T follicular helper cell (primary cell): ENCODE measurements at regions not wholly inside any gene's neighbourhood (a gene's known extent, or its start where the extent isn't known, plus 50 kb on each side); places are given as distances from the start of the nearest gene placed in this dataset.

Experiments
- DNase-seq: peaks from one replicate; pipeline ENCODE4 v3.0.0-alpha.2; 2020; ENCODE audit warnings: low read depth

DNA sequence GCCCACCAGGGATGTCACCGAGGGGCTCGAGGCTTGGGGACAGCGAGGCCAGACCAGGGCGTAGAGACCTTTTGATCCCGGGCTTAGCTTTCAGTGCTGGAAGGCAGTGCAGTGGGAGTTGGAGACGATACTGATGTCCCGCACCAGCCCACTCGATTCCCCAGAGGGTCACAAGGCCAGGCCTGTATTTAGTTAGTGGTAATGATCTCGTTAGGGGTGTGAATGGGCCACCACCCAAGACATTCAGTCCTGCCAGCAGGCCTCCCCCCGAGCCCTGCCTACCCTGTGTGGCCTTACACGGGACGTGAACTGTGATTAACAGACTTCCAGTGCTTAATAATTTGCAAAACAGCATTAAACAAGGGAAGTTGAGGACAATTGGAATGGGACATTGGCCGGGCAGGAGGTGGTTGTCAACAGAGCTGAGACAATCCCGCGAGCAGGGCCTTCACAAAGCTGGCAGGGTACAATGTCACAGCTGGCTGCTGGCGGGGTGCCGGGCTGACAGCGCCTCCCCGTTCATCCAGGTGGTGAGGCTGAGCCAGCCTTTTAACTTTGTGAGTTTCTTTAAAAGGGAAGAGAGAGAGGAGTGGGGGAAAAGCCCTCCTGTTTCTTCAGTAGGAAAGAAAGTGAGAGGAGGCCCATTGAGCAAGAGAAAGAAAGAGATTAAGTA, 175.3 kb upstream of the RALGAPA2 start:
- no peak for DNase-seq

DNA sequence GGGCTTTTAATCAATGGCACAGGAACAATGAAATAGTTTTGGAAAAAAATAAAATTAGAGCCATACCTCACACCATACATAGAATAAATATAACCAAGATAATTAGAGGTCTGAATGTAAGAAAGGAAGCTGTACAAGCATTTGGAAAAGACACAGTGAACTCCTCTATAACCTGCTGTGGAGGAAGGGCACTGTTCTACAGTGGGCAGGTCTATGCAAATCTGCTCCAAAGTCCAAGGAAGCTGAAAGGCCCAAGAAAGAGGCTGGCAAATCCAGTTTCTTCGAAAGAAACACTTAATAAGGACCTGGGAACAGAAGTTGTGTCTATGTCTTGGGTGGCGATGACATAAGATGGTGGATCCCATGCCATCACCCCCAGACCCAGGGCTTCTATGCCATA, 169.4 kb upstream of the RALGAPA2 start:
- DNase-seq, result no peak

DNA sequence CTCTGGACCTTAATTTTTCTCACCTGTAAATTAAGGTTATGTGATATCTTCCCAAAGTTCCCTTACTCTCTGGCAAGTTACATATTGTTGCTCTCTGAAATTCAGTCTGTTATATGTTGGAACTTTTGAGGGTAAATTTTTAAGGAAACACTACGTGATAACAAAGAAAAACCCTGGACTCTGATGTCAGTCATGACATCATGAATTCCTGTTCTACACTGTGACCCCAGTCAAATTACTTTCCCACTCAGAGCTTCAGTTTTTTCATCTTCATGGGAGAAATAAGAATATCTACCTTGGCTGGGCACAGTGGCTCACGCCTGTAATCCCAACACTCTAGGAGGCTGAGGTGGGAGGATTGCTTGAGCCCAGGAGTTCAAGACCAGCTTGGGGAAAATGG, 164.6 kb upstream of the RALGAPA2 start:
- DNase-seq, result no peak

DNA sequence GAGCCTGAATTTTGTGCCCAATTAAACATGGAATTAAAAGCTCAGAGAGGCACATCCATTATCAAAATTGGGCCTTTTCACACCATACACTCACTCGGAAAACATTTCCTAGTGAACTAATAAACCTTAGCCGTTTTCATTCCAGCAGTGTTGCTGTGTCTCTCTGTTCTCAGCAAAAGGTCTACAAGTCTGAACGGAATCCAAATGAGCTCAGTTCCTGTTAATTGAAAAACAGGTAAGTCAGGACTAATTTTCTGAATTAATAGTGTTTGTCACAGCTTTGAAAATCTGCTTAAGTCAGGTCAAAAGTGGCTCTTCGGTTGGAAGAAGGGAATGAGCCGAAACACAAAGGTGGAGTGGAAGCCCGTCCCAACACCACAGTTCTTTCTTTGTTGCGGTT, 163.3 kb upstream of the RALGAPA2 start:
- no peak for DNase-seq

DNA sequence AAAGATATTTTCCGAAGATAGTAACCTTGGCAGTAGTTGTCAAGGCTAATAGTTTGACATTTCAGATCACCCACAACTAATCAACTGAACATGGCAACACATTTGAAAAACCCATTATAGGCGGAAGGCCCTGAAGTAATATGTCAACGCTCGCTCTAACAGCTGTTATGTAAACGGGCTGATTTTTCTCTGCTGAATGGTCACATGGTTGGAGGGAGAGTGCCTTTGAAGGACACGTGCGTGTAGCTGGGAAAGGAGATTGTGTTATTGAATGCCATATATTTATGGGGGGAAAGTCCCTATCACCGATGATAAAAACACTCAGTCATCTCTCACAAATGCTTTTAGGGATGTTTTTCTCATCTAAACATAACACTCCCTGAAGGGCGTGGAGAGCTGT, 160.0 kb upstream of the RALGAPA2 start:
- DNase-seq, result no peak

DNA sequence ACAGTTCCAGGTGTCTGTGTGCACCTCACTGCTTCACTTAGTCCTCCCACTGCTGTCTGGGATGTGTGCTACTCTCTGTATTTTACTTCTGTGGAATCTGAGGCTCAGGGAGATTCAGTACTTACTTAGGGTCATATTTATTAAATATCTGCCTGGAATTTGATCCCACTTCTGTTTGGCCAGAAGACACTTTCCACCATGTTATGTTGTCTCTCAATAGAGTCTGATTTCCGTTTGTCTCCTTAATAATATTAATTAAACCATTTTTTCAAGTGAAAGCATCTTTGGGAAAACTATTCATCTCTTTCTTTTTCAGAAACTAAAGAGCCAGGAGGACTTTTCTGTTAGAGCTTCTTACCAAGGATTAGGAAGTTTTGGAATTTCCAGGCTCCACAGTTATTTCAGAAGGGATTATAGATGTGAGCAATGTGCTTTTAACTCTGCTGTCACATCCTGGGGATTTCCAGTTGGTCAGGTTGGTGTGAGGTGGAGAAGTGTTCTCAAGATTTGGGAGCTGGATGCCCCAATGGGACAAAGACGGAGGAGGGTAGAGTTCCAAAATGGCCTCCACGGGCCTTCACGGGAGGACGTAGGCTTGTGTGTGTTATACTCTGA, 156.8 kb upstream of the RALGAPA2 start:
- no peak for DNase-seq

DNA sequence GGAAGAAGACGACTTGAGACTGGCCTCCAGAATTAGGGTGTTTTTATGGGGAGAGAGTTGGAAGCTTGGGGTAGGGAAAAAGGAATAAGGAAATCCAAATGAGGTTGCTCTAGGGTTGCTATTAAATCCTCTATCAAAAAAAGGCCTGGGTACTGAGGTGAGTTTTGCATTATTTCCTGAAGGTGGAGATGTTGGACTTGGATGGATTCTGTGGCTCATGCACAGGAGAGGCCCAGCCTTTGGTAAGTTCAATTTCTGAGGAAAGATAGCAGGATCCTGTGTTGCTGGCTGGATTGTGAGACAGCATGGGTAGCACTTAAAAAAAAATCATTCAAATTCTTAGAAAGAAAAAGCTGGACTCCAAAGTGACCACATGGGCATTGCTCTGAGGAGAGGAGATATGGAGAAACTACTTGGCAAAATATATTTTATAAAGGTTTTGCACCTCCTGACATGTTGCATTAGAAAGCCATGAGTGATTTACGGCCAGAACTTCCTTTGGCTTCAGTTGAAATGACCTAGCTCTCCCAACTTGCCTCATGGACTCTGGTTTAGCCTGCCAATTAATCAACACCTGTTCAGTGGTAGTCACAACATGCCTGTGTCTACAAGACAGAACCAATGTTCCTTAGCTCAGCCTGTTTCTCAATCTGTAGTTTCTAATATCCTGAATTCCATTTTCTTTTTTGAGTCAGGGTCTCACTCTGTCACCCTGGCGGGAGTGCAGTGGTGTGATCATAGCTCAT, 152.1 kb upstream of the RALGAPA2 start:
- DNase-seq, result no peak

DNA sequence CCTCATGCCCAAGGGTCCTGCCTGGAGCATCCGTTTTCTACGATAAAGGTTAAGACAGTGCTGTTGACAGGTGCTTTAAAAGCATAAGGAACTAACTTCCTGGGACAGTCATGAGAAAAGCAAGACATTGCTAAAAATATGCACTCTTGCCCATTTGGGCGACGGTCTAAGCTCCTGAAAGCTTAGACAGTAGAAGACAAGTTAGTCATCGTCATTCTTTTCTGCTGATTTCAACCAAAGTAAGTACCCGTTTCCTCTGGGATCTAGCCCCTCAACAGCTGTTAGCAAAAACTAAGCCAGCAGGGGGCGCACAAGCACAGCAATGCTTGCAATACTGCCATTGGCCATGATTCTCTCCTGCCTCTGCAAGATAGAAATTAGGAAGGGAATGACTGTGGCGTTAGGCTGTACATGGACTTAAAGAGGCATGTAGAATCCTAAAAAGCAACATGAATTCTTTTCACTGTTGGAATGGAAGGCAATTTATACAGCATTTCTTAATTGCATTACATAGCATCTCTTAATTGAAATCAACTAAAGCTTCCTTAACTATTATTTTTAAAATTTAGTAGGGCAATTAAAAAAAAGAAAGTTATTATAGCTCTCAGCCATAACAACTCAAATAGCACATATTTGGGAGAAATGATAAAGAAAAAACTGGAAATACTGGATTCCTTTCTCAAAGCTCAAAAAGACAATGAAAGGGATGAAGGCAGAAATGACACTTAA, 147.8 kb upstream of the RALGAPA2 start:
- peak; percentile 69 for DNase-seq

DNA sequence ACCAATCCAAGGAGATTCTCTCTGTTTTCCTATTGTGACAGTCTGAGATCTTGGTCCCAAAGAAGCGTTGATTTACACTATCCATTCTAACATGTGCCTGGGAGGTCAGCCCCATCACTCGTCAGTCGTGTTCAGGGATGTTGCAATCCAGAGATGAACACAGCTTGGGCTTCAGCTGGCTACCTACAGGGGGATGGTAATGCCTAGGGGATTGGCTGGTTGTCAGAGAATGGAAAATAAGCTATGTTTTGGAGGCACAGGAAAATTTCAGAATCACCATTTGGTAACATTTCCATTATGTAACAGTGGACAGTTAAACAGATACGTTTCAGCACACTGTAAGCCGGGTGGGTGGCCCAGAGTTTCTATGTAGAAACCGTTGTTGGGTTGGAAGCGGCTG, 147.1 kb upstream of the RALGAPA2 start:
- DNase-seq, result no peak

DNA sequence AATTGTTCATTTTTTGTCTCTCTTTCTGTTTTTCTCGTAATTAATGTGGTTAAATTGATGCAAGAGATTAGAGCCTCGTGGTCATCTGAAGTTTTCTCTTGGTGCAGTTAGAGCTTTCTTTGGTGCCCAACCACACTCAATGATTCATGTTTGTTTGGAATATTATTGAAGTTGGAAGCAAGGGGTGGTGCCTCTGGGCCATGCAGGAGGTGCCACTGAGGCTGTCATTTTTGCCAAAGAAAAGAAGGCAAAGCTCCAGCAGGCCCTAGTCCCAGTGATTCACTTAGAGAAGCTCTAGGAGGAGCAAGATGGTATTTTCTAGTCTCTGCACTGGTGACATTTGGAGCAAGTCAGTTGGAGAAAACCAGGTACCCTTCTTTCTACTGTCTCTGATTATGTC, 144.5 kb upstream of the RALGAPA2 start:
- DNase-seq, result no peak

DNA sequence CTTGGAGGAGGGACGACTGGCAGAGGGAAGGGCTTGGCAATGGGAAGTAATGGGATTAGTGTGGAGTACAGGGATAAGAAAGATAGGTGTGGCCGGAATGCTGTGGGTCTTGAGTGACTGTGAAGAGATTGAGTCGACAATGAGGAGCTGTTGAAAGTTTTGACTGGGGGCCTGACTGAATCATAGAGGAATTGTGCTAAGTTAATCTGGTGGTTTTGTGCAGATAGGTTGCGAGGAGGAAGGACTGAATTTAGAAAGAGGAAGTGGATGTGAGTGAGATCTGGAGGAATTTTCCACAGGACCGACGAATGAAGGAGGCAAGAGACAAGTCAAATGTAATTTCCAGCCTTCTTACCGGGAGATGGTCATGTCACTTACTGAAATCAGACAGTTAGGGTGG, 143.9 kb upstream of the RALGAPA2 start:
- DNase-seq, result no peak

DNA sequence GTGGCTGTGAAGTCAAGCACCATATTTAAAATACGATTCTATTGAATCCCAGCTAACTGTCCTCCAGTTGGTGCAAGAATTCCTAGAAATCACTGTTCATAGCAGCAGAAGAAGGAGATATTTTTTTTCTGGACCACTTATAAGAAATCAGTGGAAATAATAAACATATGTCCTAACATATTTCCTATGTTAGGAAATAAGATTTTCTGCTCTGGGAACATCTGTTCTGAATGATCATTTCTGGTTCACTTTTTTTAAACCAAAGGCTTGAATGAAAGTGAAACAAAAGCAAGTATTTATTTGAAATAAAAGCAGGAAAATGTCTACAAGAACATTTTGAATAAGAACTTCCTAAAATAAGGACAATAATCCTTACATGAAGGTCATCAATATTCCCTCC, 138.9 kb upstream of the RALGAPA2 start:
- no peak for DNase-seq

DNA sequence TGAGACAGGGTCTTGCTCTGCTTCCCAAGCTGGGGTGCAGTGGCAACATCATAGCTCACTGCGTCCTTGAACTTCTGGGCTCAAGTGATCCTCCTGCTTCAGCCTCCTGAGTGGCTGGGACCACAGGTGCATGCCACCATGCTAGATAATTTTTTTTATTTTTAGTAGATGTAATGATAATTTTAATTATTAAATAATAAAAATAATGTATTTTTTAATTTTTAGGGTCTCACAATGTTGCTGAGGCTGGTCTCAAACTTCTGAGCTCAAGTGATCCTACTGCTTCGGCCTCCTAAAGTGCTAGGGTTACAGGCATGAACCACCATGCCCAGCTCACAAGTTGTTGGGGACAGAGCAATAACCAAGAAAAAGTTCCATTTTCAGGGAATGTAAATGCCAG, 138.0 kb upstream of the RALGAPA2 start:
- DNase-seq, result no peak

DNA sequence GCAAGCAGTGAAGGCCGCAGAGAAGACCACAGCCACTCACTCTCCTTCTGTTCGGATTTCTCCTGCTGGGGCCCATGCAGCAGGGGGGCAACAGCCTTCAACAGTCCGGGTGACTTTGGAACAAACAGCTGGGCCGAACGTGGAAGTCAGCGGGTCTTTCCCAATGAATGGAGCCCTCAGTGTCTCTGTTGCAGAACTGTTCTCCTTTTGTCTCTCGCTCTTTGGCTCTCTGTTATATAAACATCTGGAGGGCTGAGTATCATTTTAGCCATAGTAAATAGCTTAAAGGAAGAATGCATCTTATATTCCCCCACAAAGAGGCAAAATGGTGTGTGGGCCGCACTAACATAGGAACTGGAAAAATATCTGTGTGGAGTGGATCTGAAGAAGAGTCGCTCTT, 136.7 kb upstream of the RALGAPA2 start:
- DNase-seq, result no peak

DNA sequence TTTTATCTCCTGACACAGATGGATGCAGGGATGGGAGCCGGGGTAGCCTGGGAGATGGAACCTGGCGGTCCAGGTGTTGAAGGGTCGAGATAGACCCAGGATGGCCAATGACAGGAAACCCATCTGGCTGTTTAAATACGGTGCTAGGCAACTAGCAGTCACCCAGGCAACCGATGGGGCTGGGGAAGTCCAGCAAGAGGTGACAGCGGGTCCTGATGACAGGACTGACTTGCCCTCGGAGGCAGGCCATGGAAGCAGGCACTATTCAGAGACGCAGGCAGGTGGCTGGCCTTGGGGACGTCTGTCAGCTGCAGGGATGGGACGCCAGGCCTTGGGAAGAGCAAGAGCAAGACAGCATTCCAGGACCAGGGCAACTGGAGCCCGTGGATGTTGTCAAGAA, 135.4 kb upstream of the RALGAPA2 start:
- DNase-seq, result no peak

DNA sequence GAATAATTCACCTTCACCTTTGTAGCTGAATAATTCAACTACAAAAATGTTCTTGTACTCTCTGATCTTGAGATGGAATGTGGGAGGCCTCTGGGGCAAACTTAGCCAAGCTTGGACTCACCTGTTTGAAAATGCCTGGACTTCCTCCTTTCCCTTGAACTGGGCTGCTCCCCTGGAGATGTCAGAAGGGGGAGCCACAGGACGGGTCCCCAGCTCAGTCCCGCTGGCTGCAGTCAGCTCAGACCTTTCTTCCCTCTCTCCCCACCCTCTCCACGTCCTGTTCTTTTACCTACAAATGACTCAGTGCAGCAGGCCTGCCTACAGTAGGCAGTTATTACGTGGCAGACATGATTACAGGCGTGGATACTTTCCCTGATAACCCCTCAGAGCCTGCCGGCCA, 131.5 kb upstream of the RALGAPA2 start:
- DNase-seq, result no peak

DNA sequence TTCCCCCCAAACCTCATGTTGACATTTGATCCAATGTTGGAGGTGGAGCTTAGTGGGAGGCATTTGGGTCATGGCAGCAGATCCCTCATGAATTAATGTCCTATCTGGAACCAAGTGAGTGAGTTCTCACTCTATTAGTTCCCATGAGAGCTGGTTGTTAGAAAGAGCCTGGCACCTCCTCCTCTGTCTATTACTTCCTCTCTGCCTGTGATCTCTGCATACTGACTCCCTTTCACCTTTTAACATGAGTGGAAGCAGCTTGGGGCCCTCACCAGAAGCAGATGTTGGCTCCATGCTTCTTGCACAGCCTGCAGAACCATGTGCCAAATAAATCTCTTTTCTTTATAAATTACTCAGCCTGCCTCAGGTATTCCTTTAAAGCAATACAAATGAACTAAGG, 127.3 kb upstream of the RALGAPA2 start:
- no peak for DNase-seq

DNA sequence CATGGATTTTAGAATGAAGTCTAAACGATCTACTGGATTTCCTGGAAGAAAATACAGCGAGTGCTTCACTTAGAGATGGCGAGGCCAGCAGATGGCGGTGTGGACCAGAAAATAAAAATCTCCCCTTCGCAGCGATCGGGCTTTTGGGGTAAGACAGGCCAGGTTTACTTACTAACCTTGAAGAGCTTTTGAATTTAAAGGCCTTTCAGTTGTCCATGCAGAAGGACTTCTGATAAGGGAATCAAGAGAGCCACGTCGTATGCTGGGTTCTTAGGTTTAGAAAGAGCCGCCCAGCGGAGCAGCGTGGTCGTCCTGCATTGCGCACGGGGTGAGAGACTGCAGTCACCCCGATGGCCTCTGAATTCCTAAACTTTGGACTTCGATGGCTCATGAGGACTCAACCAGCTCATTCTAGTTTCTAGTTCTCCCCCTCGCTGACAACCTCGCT, 125.2 kb upstream of the RALGAPA2 start:
- DNase-seq, result peak; percentile 5

DNA sequence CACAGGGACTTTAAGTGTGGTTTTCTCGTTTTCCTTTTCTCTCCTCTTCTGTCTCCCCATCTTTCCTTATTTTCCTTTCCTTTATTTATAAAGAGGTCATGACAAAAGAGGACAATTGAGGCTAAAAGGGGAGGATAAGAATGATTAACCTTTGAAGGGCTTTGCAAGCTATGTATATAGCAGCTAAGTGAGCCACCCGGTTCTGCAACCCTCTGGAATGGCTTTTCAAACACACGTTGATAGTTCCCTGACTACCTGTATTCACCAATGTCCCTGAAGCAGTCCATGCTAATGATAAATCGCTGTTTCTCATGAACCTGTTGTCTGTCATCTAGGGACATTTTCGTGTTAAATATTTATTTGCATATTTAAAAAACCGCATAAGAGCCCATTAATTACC, 124.4 kb upstream of the RALGAPA2 start:
- DNase-seq, result no peak

DNA sequence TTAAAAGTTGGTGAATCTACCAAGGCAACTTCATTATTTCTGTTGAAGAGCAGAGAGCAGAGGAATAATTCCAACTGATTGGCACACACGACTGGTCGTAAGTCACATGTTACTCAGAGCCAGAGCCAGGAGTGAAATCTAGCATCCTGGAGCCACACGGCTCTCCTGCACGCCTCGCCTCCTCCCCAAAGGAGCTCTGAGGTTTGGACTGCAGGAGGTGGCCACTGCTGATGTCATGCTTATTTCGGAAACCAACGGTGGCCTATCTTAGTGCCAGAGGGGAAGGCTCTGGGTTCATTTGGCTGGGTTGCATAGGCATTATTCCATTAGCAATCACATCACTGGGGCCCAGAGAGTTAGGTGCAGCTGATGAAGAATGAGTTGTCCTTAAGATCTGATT, 123.5 kb upstream of the RALGAPA2 start:
- no peak for DNase-seq

DNA sequence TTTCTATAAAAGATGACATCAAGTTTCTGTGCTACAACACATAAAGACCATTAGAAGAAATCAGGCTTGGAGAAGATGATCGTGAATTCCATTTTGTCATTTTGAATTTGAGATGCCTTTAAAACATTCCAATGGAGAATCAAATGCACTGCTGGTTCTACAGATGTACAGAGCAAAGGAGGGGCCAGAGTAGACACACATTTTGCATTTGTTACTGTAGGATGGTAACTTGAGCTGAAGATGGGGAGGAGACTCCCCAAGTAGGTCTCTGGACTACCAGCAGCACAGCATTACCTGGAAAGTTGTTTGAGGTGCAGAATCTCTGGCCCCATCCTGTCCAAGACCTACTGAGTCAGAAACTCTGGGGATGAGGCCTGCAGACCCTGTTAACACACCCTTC, 121.6 kb upstream of the RALGAPA2 start:
- DNase-seq, result no peak

DNA sequence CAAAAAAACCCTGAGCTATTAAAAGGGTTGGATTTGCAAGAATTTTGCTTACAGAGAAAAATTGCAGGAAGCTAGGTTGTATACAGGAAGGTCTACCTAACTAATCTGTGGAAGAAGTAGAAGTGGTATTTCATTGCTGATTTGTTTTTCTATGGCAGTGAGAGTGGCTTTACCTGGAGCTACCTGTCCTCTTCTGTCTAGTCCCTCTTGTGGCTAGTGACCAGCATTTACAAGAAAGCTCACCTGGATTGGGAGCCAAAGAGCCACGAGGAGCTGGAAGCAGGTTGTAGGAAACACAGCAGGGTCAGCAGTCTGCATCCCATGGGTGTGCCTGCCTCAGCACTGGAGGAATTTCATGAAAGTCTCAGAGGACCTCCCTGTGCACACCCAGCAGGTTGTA, 120.3 kb upstream of the RALGAPA2 start:
- no peak for DNase-seq

DNA sequence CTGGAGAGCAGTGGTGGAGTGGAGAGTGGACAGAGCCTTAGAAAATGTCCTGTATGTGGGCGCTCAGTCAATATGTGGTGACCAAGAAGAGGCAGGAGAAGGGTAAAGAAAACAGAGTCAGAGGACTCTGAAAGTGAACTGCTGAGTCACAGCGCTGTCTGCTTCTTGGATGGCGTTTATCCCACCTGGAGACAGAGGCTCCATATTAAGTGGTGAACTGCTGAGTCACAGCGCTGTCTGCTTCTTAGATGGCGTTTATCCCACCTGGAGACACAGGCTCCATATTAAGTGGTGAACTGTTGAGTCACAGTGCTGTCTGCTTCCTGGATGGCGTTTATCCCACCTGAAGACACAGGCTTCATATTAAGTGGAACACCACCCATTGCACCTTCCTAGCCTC, 119.3 kb upstream of the RALGAPA2 start:
- no peak for DNase-seq
